ENCODE measurements at regions not wholly inside any gene's neighbourhood (a gene's known extent, or its start where the extent isn't known, plus 50 kb on each side); places are given as distances from the start of the nearest gene placed in this dataset.

DNA sequence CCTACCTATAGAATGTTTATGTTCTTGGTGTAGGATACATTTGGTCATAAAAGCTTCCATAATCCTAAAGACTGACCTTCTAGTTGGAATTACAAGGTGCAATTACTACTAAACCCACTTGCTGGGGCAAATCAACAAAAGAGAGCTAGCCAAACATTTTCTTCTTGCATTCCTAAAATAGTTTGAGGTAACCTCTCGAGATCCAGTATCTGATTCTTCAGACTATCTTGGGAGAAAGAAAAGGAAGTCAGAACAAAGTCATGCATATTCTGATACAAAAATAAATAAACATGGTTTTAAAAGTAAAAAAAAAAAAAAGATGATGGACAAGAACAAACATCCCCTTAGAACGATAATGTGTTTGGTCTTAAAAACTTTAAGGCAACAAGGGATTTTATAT lies 294.2 kb upstream of the RSPO3 start:
- no peak for TF ChIP-seq ESRRA (CRISPR knock-in tag; IDR thresholded peaks at IDR 0.05; ENCODE audit: borderline replicate concordance)
- no peak for TF ChIP-seq JUN (CRISPR knock-in tag; IDR thresholded peaks at IDR 0.05)
- TF ChIP-seq, protein P1, sequence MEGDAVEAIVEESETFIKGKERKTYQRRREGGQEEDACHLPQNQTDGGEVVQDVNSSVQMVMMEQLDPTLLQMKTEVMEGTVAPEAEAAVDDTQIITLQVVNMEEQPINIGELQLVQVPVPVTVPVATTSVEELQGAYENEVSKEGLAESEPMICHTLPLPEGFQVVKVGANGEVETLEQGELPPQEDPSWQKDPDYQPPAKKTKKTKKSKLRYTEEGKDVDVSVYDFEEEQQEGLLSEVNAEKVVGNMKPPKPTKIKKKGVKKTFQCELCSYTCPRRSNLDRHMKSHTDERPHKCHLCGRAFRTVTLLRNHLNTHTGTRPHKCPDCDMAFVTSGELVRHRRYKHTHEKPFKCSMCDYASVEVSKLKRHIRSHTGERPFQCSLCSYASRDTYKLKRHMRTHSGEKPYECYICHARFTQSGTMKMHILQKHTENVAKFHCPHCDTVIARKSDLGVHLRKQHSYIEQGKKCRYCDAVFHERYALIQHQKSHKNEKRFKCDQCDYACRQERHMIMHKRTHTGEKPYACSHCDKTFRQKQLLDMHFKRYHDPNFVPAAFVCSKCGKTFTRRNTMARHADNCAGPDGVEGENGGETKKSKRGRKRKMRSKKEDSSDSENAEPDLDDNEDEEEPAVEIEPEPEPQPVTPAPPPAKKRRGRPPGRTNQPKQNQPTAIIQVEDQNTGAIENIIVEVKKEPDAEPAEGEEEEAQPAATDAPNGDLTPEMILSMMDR (IDR thresholded peaks at IDR 0.05): no peak
- TF ChIP-seq ZNF121 (CRISPR knock-in tag; IDR thresholded peaks at IDR 0.05): no peak
- TF ChIP-seq, protein P2, sequence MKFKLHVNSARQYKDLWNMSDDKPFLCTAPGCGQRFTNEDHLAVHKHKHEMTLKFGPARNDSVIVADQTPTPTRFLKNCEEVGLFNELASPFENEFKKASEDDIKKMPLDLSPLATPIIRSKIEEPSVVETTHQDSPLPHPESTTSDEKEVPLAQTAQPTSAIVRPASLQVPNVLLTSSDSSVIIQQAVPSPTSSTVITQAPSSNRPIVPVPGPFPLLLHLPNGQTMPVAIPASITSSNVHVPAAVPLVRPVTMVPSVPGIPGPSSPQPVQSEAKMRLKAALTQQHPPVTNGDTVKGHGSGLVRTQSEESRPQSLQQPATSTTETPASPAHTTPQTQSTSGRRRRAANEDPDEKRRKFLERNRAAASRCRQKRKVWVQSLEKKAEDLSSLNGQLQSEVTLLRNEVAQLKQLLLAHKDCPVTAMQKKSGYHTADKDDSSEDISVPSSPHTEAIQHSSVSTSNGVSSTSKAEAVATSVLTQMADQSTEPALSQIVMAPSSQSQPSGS (CRISPR knock-in tag; IDR thresholded peaks at IDR 0.05; ENCODE audit: borderline replicate concordance, low read depth): no peak
- TF ChIP-seq, protein P3, sequence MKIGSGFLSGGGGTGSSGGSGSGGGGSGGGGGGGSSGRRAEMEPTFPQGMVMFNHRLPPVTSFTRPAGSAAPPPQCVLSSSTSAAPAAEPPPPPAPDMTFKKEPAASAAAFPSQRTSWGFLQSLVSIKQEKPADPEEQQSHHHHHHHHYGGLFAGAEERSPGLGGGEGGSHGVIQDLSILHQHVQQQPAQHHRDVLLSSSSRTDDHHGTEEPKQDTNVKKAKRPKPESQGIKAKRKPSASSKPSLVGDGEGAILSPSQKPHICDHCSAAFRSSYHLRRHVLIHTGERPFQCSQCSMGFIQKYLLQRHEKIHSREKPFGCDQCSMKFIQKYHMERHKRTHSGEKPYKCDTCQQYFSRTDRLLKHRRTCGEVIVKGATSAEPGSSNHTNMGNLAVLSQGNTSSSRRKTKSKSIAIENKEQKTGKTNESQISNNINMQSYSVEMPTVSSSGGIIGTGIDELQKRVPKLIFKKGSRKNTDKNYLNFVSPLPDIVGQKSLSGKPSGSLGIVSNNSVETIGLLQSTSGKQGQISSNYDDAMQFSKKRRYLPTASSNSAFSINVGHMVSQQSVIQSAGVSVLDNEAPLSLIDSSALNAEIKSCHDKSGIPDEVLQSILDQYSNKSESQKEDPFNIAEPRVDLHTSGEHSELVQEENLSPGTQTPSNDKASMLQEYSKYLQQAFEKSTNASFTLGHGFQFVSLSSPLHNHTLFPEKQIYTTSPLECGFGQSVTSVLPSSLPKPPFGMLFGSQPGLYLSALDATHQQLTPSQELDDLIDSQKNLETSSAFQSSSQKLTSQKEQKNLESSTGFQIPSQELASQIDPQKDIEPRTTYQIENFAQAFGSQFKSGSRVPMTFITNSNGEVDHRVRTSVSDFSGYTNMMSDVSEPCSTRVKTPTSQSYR (CRISPR knock-in tag; IDR thresholded peaks at IDR 0.05): no peak
- TF ChIP-seq, protein P4, sequence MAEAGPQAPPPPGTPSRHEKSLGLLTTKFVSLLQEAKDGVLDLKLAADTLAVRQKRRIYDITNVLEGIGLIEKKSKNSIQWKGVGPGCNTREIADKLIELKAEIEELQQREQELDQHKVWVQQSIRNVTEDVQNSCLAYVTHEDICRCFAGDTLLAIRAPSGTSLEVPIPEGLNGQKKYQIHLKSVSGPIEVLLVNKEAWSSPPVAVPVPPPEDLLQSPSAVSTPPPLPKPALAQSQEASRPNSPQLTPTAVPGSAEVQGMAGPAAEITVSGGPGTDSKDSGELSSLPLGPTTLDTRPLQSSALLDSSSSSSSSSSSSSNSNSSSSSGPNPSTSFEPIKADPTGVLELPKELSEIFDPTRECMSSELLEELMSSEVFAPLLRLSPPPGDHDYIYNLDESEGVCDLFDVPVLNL (CRISPR knock-in tag; IDR thresholded peaks at IDR 0.05; ENCODE audit: borderline replicate concordance, low read depth): no peak
- TF ChIP-seq TEAD4 (CRISPR knock-in tag; IDR thresholded peaks at IDR 0.05): no peak
- TF ChIP-seq, protein P5, sequence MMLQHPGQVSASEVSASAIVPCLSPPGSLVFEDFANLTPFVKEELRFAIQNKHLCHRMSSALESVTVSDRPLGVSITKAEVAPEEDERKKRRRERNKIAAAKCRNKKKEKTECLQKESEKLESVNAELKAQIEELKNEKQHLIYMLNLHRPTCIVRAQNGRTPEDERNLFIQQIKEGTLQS (CRISPR knock-in tag; conservative IDR thresholded peaks at IDR 0.05): no peak
- TF ChIP-seq ZNF423 (CRISPR knock-in tag; IDR thresholded peaks at IDR 0.05): no peak
- TF ChIP-seq, protein P6, sequence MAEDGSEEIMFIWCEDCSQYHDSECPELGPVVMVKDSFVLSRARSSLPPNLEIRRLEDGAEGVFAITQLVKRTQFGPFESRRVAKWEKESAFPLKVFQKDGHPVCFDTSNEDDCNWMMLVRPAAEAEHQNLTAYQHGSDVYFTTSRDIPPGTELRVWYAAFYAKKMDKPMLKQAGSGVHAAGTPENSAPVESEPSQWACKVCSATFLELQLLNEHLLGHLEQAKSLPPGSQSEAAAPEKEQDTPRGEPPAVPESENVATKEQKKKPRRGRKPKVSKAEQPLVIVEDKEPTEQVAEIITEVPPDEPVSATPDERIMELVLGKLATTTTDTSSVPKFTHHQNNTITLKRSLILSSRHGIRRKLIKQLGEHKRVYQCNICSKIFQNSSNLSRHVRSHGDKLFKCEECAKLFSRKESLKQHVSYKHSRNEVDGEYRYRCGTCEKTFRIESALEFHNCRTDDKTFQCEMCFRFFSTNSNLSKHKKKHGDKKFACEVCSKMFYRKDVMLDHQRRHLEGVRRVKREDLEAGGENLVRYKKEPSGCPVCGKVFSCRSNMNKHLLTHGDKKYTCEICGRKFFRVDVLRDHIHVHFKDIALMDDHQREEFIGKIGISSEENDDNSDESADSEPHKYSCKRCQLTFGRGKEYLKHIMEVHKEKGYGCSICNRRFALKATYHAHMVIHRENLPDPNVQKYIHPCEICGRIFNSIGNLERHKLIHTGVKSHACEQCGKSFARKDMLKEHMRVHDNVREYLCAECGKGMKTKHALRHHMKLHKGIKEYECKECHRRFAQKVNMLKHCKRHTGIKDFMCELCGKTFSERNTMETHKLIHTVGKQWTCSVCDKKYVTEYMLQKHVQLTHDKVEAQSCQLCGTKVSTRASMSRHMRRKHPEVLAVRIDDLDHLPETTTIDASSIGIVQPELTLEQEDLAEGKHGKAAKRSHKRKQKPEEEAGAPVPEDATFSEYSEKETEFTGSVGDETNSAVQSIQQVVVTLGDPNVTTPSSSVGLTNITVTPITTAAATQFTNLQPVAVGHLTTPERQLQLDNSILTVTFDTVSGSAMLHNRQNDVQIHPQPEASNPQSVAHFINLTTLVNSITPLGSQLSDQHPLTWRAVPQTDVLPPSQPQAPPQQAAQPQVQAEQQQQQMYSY (CRISPR knock-in tag; IDR thresholded peaks at IDR 0.05): no peak
- TF ChIP-seq MYBL2 (CRISPR knock-in tag; IDR thresholded peaks at IDR 0.05): no peak

Data from WTC11 (cell line).